NCI-H2227 (cell line): ENCODE measurements at regions not wholly inside any gene's neighbourhood (a gene's known extent, or its start where the extent isn't known, plus 50 kb on each side); places are given as distances from the start of the nearest gene placed in this dataset.
"Not testable (repeated sequence)": the region's sequence is repeated elsewhere in the genome, so short reads cannot be mapped to it uniquely, and the experiment has no call there.

ENCODE experiments used
- DNase-seq: peaks from one replicate; lab custom pipeline; 2025; ENCODE audit not compliant: unreplicated experiment; lab: John Stamatoyannopoulos, UW

- DNase-seq = not testable (repeated sequence)
Measured at GRCh38 chr5:177941386-177941785, 54.7 kb downstream of the PROP1 start.

GRCh38 chr5:177939246-177940171 lies 56.5 kb downstream of the PROP1 start:
- peak; percentile 35 for DNase-seq

- DNase-seq = not testable (repeated sequence)
Measured at GRCh38 chr5:177938767-177939166, 57.3 kb downstream of the PROP1 start.

GRCh38 chr5:177934233-177934632 lies 61.8 kb downstream of the PROP1 start:
- DNase-seq = not testable (repeated sequence)

GRCh38 chr5:177930269-177931022 lies 65.6 kb downstream of the PROP1 start:
- DNase-seq = not testable (repeated sequence)

GRCh38 chr5:177929618-177930017 lies 66.4 kb downstream of the PROP1 start:
- not testable (repeated sequence) for DNase-seq

GRCh38 chr5:177927500-177927899 lies 68.5 kb downstream of the PROP1 start:
- DNase-seq = not testable (repeated sequence)

- DNase-seq = not testable (repeated sequence)
Measured at GRCh38 chr5:177924577-177924976, 71.5 kb downstream of the PROP1 start.

GRCh38 chr5:177923837-177924236 lies 72.2 kb downstream of the PROP1 start:
- not testable (repeated sequence) for DNase-seq

GRCh38 chr5:177923189-177923588 lies 72.9 kb downstream of the PROP1 start:
- DNase-seq = not testable (repeated sequence)

- not testable (repeated sequence) for DNase-seq
Measured at GRCh38 chr5:177909261-177909660, 86.8 kb downstream of the PROP1 start.

GRCh38 chr5:177902806-177903205 lies 93.2 kb downstream of the PROP1 start:
- not testable (repeated sequence) for DNase-seq

- not testable (repeated sequence) for DNase-seq
Measured at GRCh38 chr5:177900066-177900465, 96.0 kb downstream of the PROP1 start.

- DNase-seq = not testable (repeated sequence)
Measured at GRCh38 chr5:177894681-177895453, 101.2 kb downstream of the PROP1 start.

GRCh38 chr5:177892357-177892665 lies 103.7 kb downstream of the PROP1 start:
- not testable (repeated sequence) for DNase-seq

GRCh38 chr5:177891547-177892356 lies 104.3 kb downstream of the PROP1 start:
- DNase-seq = not testable (repeated sequence)

- DNase-seq = not testable (repeated sequence)
Measured at GRCh38 chr5:177883295-177883694, 100.6 kb upstream of the FAM153A start.

GRCh38 chr5:177875900-177876238 lies 93.2 kb upstream of the FAM153A start:
- DNase-seq = not testable (repeated sequence)

GRCh38 chr5:177875013-177875899 lies 92.6 kb upstream of the FAM153A start:
- DNase-seq = not testable (repeated sequence)
